ENCODE measurements at regions not wholly inside any gene's neighbourhood (a gene's known extent, or its start where the extent isn't known, plus 50 kb on each side); places are given as distances from the start of the nearest gene placed in this dataset.

- no peak for DNase-seq (ENCODE audit: low read depth, low spot score)
Observed at GRCh38 chr3:102226463-102226862, 208.4 kb upstream of the ZPLD1 start.

GRCh38 chr3:102229062-102229655 is 205.7 kb upstream of the ZPLD1 start:
- DNase-seq (ENCODE audit: low read depth, low spot score) = peak; percentile 64

- no peak for DNase-seq (ENCODE audit: low read depth, low spot score)
Observed at GRCh38 chr3:102230057-102230456, 204.8 kb upstream of the ZPLD1 start.

GRCh38 chr3:102233881-102234280 is 200.9 kb upstream of the ZPLD1 start:
- DNase-seq (ENCODE audit: low read depth, low spot score) = no peak

GRCh38 chr3:102235679-102236078 is 199.1 kb upstream of the ZPLD1 start:
- DNase-seq (ENCODE audit: low read depth, low spot score) = no peak

- DNase-seq (ENCODE audit: low read depth, low spot score) = no peak
Observed at GRCh38 chr3:102237181-102237580, 197.6 kb upstream of the ZPLD1 start.

GRCh38 chr3:102237838-102238237 is 197.0 kb upstream of the ZPLD1 start:
- DNase-seq (ENCODE audit: low read depth, low spot score) = no peak

GRCh38 chr3:102238362-102238761 is 196.5 kb upstream of the ZPLD1 start:
- DNase-seq (ENCODE audit: low read depth, low spot score) = no peak

- DNase-seq (ENCODE audit: low read depth, low spot score) = no peak
Observed at GRCh38 chr3:102240720-102241119, 194.1 kb upstream of the ZPLD1 start.

- DNase-seq (ENCODE audit: low read depth, low spot score) = no peak
Observed at GRCh38 chr3:102248981-102249705, 185.7 kb upstream of the ZPLD1 start.

GRCh38 chr3:102255736-102256135 is 179.1 kb upstream of the ZPLD1 start:
- DNase-seq (ENCODE audit: low read depth, low spot score) = no peak

- no peak for DNase-seq (ENCODE audit: low read depth, low spot score)
Observed at GRCh38 chr3:102258666-102259227, 176.1 kb upstream of the ZPLD1 start.

GRCh38 chr3:102259663-102260062 is 175.2 kb upstream of the ZPLD1 start:
- DNase-seq (ENCODE audit: low read depth, low spot score) = no peak

- DNase-seq (ENCODE audit: low read depth, low spot score) = no peak
Observed at GRCh38 chr3:102265720-102266119, 169.1 kb upstream of the ZPLD1 start.

GRCh38 chr3:102269406-102269805 is 165.4 kb upstream of the ZPLD1 start:
- no peak for DNase-seq (ENCODE audit: low read depth, low spot score)

- no peak for DNase-seq (ENCODE audit: low read depth, low spot score)
Observed at GRCh38 chr3:102290241-102290640, 144.6 kb upstream of the ZPLD1 start.

GRCh38 chr3:102295756-102296155 is 139.1 kb upstream of the ZPLD1 start:
- no peak for DNase-seq (ENCODE audit: low read depth, low spot score)

GRCh38 chr3:102297072-102297658 is 137.7 kb upstream of the ZPLD1 start:
- no peak for DNase-seq (ENCODE audit: low read depth, low spot score)

- DNase-seq (ENCODE audit: low read depth, low spot score) = no peak
Observed at GRCh38 chr3:102299125-102299877, 135.5 kb upstream of the ZPLD1 start.

GRCh38 chr3:102301155-102301880 is 133.5 kb upstream of the ZPLD1 start:
- DNase-seq (ENCODE audit: low read depth, low spot score) = no peak

- DNase-seq (ENCODE audit: low read depth, low spot score) = no peak
Observed at GRCh38 chr3:102302020-102302419, 132.8 kb upstream of the ZPLD1 start.
